IMR-90 (cell line): ENCODE measurements at regions not wholly inside any gene's neighbourhood (a gene's known extent, or its start where the extent isn't known, plus 50 kb on each side); places are given as distances from the start of the nearest gene placed in this dataset.

Source experiments
- ATAC-seq: fragments of 200-7000 bp; cut with Tn5 transposase; 2 replicates; pipeline ENCODE4 v1.9.1; 2020; ENCODE audit warnings: low read depth, mild to moderate bottlenecking, moderate library complexity
- BruUV-seq: library from RNA; stranded (reverse); fragments of 400-500 nt; replicated peaks from 2 replicates; lab custom pipeline; 2021; lab: Mats Ljungman, UMichigan
- CTCF ChIA-PET: fragments of 300-600 bp; formaldehyde crosslinking; extraction: SDS; loops from one replicate; lab custom pipeline; 2021; ENCODE audit warnings: antibody characterized with exemption; lab: Yijun Ruan, JAX
- POLR2A ChIA-PET: fragments of 300-600 bp; sonication (Branson Sonifier 250); formaldehyde crosslinking; loops from one replicate; lab custom pipeline; 2022; ENCODE audit warnings: antibody characterized with exemption; ENCODE audit not compliant: unreplicated experiment; lab: Charles Lee
- DNase-seq: peaks from one replicate; pipeline ENCODE4 v3.0.0; 2013
- H2AFZ ChIP-seq: replicated peaks from 2 replicates; pipeline ENCODE3; 2013; ENCODE audit warnings: low read length, mild to moderate bottlenecking; ENCODE audit not compliant: poor library complexity
- H2AK5ac ChIP-seq: 2 replicates; pipeline ENCODE4 v1.6.1; 2013; ENCODE audit warnings: low read depth, low read length, inconsistent platforms
- H2AK9ac ChIP-seq: replicated peaks from 2 replicates; pipeline ENCODE3; 2013; ENCODE audit warnings: mild to moderate bottlenecking, low read depth, low read length, moderate library complexity; ENCODE audit not compliant: poor library complexity
- H2BK120ac ChIP-seq: 2 replicates; pipeline ENCODE4 v1.6.1; 2013; ENCODE audit warnings: low read depth, low read length, inconsistent platforms
- H2BK15ac ChIP-seq: 3 replicates; pipeline ENCODE4 v1.6.1; 2013; ENCODE audit warnings: low read depth, low read length, inconsistent platforms
- H2BK20ac ChIP-seq: 2 replicates; pipeline ENCODE4 v1.6.1; 2013; ENCODE audit warnings: low read depth, mild to moderate bottlenecking, inconsistent platforms, low read length, moderate library complexity
- H2BK5ac ChIP-seq: 2 replicates; pipeline ENCODE4 v1.6.1; 2013; ENCODE audit warnings: mild to moderate bottlenecking, low read depth, low read length, inconsistent platforms; ENCODE audit not compliant: poor library complexity, severe bottlenecking
- H3K14ac ChIP-seq: replicated peaks from 2 replicates; pipeline ENCODE4 v1.6.1; 2013; ENCODE audit warnings: low read depth, low read length, inconsistent platforms
- H3K18ac ChIP-seq: 2 replicates; pipeline ENCODE4 v1.6.1; 2013; ENCODE audit warnings: low read depth, low read length, control low read depth
- H3K23ac ChIP-seq: 2 replicates; pipeline ENCODE4 v1.6.1; 2013; ENCODE audit warnings: low read depth, low read length, inconsistent platforms
- H3K27ac ChIP-seq: 2 replicates; pipeline ENCODE4 v1.5.1; 2013; ENCODE audit warnings: mild to moderate bottlenecking, control low read depth, low read length; ENCODE audit not compliant: insufficient read depth
- H3K27me3 ChIP-seq: 2 replicates; pipeline ENCODE4 v1.6.1; 2013; ENCODE audit warnings: low read length; ENCODE audit not compliant: control insufficient read depth, insufficient read depth
- H3K36me3 ChIP-seq: 2 replicates; pipeline ENCODE4 v1.6.1; 2013; ENCODE audit warnings: low read length, mixed read lengths; ENCODE audit not compliant: control insufficient read depth, insufficient read depth
- H3K4ac ChIP-seq: 2 replicates; pipeline ENCODE4 v1.6.1; 2013; ENCODE audit warnings: low read depth, low read length, inconsistent platforms
- H3K4me1 ChIP-seq: 2 replicates; pipeline ENCODE4 v1.6.1; 2013; ENCODE audit warnings: low read length, mixed read lengths; ENCODE audit not compliant: control insufficient read depth, insufficient read depth
- H3K4me2 ChIP-seq: 2 replicates; pipeline ENCODE4 v1.6.1; 2013; ENCODE audit warnings: low read depth, mild to moderate bottlenecking, control low read depth, low read length, moderate library complexity
- H3K4me3 ChIP-seq: 2 replicates; pipeline ENCODE4 v1.5.1; 2013; ENCODE audit warnings: low read depth, mild to moderate bottlenecking, control low read depth, low read length, moderate library complexity; ENCODE audit not compliant: insufficient read depth
- H3K56ac ChIP-seq: 2 replicates; pipeline ENCODE4 v1.6.1; 2013; ENCODE audit warnings: low read length, inconsistent platforms; ENCODE audit not compliant: insufficient read depth; ENCODE audit errors: extremely low read depth
- H3K79me1 ChIP-seq, 2 experiments: 2 replicates each; pipeline ENCODE4 v1.6.1; 2013; ENCODE audit warnings: low read length in 2 of 2, inconsistent platforms in 1 of 2, low read depth in 1 of 2
- H3K9ac ChIP-seq: 2 replicates; pipeline ENCODE4 v1.6.1; 2013; ENCODE audit warnings: low read depth, low read length, control low read depth
- H3K9me1 ChIP-seq: 2 replicates; pipeline ENCODE4 v1.6.1; 2013; ENCODE audit warnings: low read length, inconsistent platforms; ENCODE audit not compliant: insufficient read depth
- H3K9me3 ChIP-seq: 2 replicates; pipeline ENCODE4 v1.6.1; 2013; ENCODE audit warnings: low read length; ENCODE audit not compliant: control insufficient read depth, insufficient read depth
- H4K20me1 ChIP-seq: 2 replicates; pipeline ENCODE4 v1.6.1; 2013; ENCODE audit warnings: low read length, inconsistent platforms; ENCODE audit not compliant: insufficient read depth
- H4K5ac ChIP-seq: 2 replicates; pipeline ENCODE4 v1.6.1; 2013; ENCODE audit warnings: mild to moderate bottlenecking, low read depth, low read length, control low read depth
- H4K8ac ChIP-seq, 2 experiments: 2 replicates each; pipeline ENCODE4 v1.6.1; 2013; ENCODE audit warnings: low read depth in 2 of 2, low read length in 2 of 2, control low read depth in 1 of 2, inconsistent platforms in 1 of 2
- H4K91ac ChIP-seq: 2 replicates; pipeline ENCODE4 v1.6.1; 2013; ENCODE audit warnings: low read depth, low read length, inconsistent platforms; ENCODE audit not compliant: insufficient read depth
- NFE2L2 ChIP-seq: fragments of 150-350 bp; IDR thresholded peaks from 2 replicates; pipeline ENCODE4 v1.6.1; 2016; ENCODE audit warnings: low read depth, mild to moderate bottlenecking, low read length
- RCOR1 ChIP-seq: IDR thresholded peaks from 2 replicates; pipeline ENCODE4 v1.6.1; 2012; ENCODE audit warnings: mild to moderate bottlenecking, low read length, improper control_type of control experiment; ENCODE audit not compliant: insufficient replicate concordance
- dilution Hi-C: fragments of 300-500 bp; cut with HindIII; formaldehyde crosslinking; loops from one replicate; pipeline ENCODE4 v1.14.3; 2018; ENCODE audit warnings: low sequenced_read_pairs; ENCODE audit not compliant: unreplicated experiment
- in situ Hi-C: fragments of 300-500 bp; cut with MboI; formaldehyde crosslinking; loops from 3 replicates; pipeline ENCODE4 v1.14.3; 2019; ENCODE audit warnings: low sequenced_read_pairs, inconsistent platforms, mixed read lengths
- intact Hi-C: fragments of 100-400 bp; cut with micrococcal nuclease; formaldehyde crosslinking; loops from 2 replicates; pipeline ENCODE4 v1.10.0; 2022

GRCh38 chr6:4364172-4364571, 228.8 kb upstream of the ECI2 start:
- H4K91ac ChIP-seq, result no peak overlapping the region
- no peak overlapping the region for H3K27ac ChIP-seq
- no peak overlapping the region for H3K4me3 ChIP-seq
- no peak overlapping the region for H3K9ac ChIP-seq
- H3K14ac ChIP-seq, result no peak overlapping the region
- H2AK9ac ChIP-seq, result no peak overlapping the region
- H3K79me1 ChIP-seq, result no peaks in the 10 kb centered on the region
- ATAC-seq (no peak), DNase-seq (no peak)
- H4K20me1 ChIP-seq, result no peaks in the 10 kb centered on the region
- intact Hi-C loops, result no loop called here
- no peak overlapping the region for H3K23ac ChIP-seq
- peaks cover 8% of the 10 kb centered on the region; the same call in 1 of the 2 replicates for H3K9me1 ChIP-seq
- H3K18ac ChIP-seq, result no peak overlapping the region
- dilution Hi-C loops, result no loop called here
- CTCF ChIA-PET, result interaction anchor here (1.2 kb wide), 1 partner anchor 9 kb away, joined by 3 read pairs; no protein-coding TSS in a partner anchor
- H2BK120ac ChIP-seq, result 0 out of 2 replicates have a peak overlapping the region, but pooled peaks have one; percentile 10
- no peak overlapping the region for H3K56ac ChIP-seq
- H2AFZ ChIP-seq, result no peak overlapping the region
- peaks cover 6% of the 10 kb centered on the region for H3K4me1 ChIP-seq
- no peak overlapping the region for H3K4me2 ChIP-seq
- in situ Hi-C loops, result no loop called here
- H3K9me3 ChIP-seq, result no peaks in the 10 kb centered on the region
- no peak overlapping the region for H2BK5ac ChIP-seq
- no peaks in the 10 kb centered on the region for H3K27me3 ChIP-seq
- no peak overlapping the region for H2BK20ac ChIP-seq
- 0 out of 2 replicates have a peak overlapping the region, but pooled peaks have one; percentile 8 for H2AK5ac ChIP-seq
- POLR2A ChIA-PET, result no interaction called here
- TF ChIP-seq RCOR1 (no peak), NFE2L2 (no peak)
- no peaks in the 10 kb centered on the region for H3K36me3 ChIP-seq
- no peak overlapping the region for H2BK15ac ChIP-seq
- no peak overlapping the region for H3K4ac ChIP-seq
- BruUV-seq, result no TSS peak
- no peak overlapping the region for H4K8ac ChIP-seq
- no peak overlapping the region for H4K5ac ChIP-seq
